Liver (tissue), 8 donors: ENCODE measurements at regions not wholly inside any gene's neighbourhood (a gene's known extent, or its start where the extent isn't known, plus 50 kb on each side); places are given as distances from the start of the nearest gene placed in this dataset.

Experiments used
- DNase-seq: peaks from one replicate; pipeline ENCODE4 v3.0.0-alpha.2; 2017; ENCODE audit warnings: low spot score
- H3K27ac ChIP-seq, 2 donors: one replicate each; pipeline ENCODE4 v1.7.0; 2013; ENCODE audit warnings: inconsistent platforms in 2 of 2, low read length in 2 of 2, control low read depth in 1 of 2, low read depth in 1 of 2, mild to moderate bottlenecking in 1 of 2
- H3K27me3 ChIP-seq, 4 donors: one replicate each; pipeline versions ENCODE4 v1.6.1 to v1.7.0; 2013; ENCODE audit warnings: low read length in 3 of 4, inconsistent platforms in 1 of 4, mild to moderate bottlenecking in 1 of 4, moderate library complexity in 1 of 4; ENCODE audit not compliant: control insufficient read depth in 4 of 4, insufficient read depth in 4 of 4
- H3K36me3 ChIP-seq, 4 donors: one replicate each; pipeline versions ENCODE4 v1.6.1 to v1.7.0; 2013; ENCODE audit warnings: low read length in 3 of 4, mild to moderate bottlenecking in 3 of 4, low read depth in 1 of 4, moderate library complexity in 1 of 4; ENCODE audit not compliant: control insufficient read depth in 4 of 4, insufficient read depth in 3 of 4
- H3K4me1 ChIP-seq, 4 donors: one replicate each; pipeline versions ENCODE4 v1.6.1 to v1.7.0; 2013; ENCODE audit warnings: low read length in 3 of 4, mild to moderate bottlenecking in 3 of 4, moderate library complexity in 1 of 4; ENCODE audit not compliant: control insufficient read depth in 4 of 4, insufficient read depth in 4 of 4
- H3K4me3 ChIP-seq, 3 donors: one replicate each; pipeline versions ENCODE4 v1.6.1 to v1.7.0; 2013; ENCODE audit warnings: low read length in 3 of 3, control low read depth in 1 of 3, low read depth in 1 of 3, mild to moderate bottlenecking in 1 of 3
- H3K9ac ChIP-seq, 2 donors: one replicate each; pipeline ENCODE4 v1.7.0; 2013; ENCODE audit warnings: low read length in 2 of 2, mild to moderate bottlenecking in 2 of 2, moderate library complexity in 2 of 2, control low read depth in 1 of 2, low read depth in 1 of 2
- H3K9me3 ChIP-seq, 4 donors: one replicate each; pipeline versions ENCODE4 v1.6.1 to v1.7.0; 2013; ENCODE audit warnings: low read length in 3 of 4; ENCODE audit not compliant: control insufficient read depth in 4 of 4
- ATF3 ChIP-seq: IDR thresholded peaks from 2 replicates; pipeline ENCODE4 v1.6.1; 2016; ENCODE audit warnings: antibody characterized with exemption
- EGR1 ChIP-seq, 2 donors: IDR thresholded peaks; 2 replicates each; pipeline ENCODE4 v1.6.1; 2016 to 2018; ENCODE audit warnings: antibody characterized with exemption in 2 of 2, low read depth in 2 of 2
- FOXA1 ChIP-seq: IDR thresholded peaks from 2 replicates; pipeline ENCODE4 v1.6.1; 2016; ENCODE audit warnings: antibody characterized with exemption
- FOXA2 ChIP-seq: IDR thresholded peaks from 2 replicates; pipeline ENCODE4 v1.6.1; 2016; ENCODE audit warnings: antibody characterized with exemption
- GABPA ChIP-seq, 2 donors: IDR thresholded peaks in 1 of 2; conservative IDR thresholded peaks in 1 of 2; 2 replicates each; pipeline ENCODE4 v1.6.1; 2016; ENCODE audit warnings: antibody characterized with exemption in 2 of 2, mild to moderate bottlenecking in 1 of 2, moderate library complexity in 1 of 2
- HNF4A ChIP-seq, 2 donors: conservative IDR thresholded peaks; 2 replicates each; pipeline ENCODE4 v1.6.1; 2016; ENCODE audit warnings: antibody characterized with exemption in 2 of 2, mild to moderate bottlenecking in 2 of 2
- HNF4G ChIP-seq: IDR thresholded peaks from 2 replicates; pipeline ENCODE4 v1.6.1; 2016; ENCODE audit warnings: antibody characterized with exemption
- JUND ChIP-seq, 2 donors: IDR thresholded peaks; 2 replicates each; pipeline ENCODE4 v1.6.1; 2016; ENCODE audit warnings: antibody characterized with exemption in 2 of 2
- MAX ChIP-seq: IDR thresholded peaks from 2 replicates; pipeline ENCODE4 v1.6.1; 2016; ENCODE audit warnings: antibody characterized with exemption
- NR2F2 ChIP-seq: IDR thresholded peaks from 2 replicates; pipeline ENCODE4 v1.6.1; 2016; ENCODE audit warnings: antibody characterized with exemption
- RAD21 ChIP-seq, 2 donors: IDR thresholded peaks; 2 replicates each; pipeline ENCODE4 v1.6.1; 2016; ENCODE audit warnings: antibody characterized with exemption in 2 of 2, mild to moderate bottlenecking in 2 of 2
- RXRA ChIP-seq, 2 donors: IDR thresholded peaks; 2 replicates each; pipeline ENCODE4 v1.6.1; 2017 to 2018; ENCODE audit warnings: antibody characterized with exemption in 2 of 2, mild to moderate bottlenecking in 1 of 2
- SP1 ChIP-seq: IDR thresholded peaks from 2 replicates; pipeline ENCODE4 v1.6.1; 2018; ENCODE audit warnings: antibody characterized with exemption, mild to moderate bottlenecking
- TAF1 ChIP-seq: conservative IDR thresholded peaks from 2 replicates; pipeline ENCODE4 v1.6.1; 2016; ENCODE audit warnings: antibody characterized with exemption, mild to moderate bottlenecking
- YY1 ChIP-seq: IDR thresholded peaks from 2 replicates; pipeline ENCODE4 v1.6.1; 2016; ENCODE audit warnings: antibody characterized with exemption, mild to moderate bottlenecking
- ZBTB33 ChIP-seq: IDR thresholded peaks from 2 replicates; pipeline ENCODE4 v1.6.1; 2016; ENCODE audit warnings: antibody characterized with exemption
- WGBS: extraction: QIAGEN DNeasy Blood & Tissue Kit; methylation state at CpG from one replicate; pipeline ENCODE4 v1.1.7; 2013; 5-methylcytosine and 5-hydroxymethylcytosine counted together
- TF ChIP-seq, protein P1 (sequence below): fragments of 150-350 bp; IDR thresholded peaks from 2 replicates; pipeline ENCODE4 v1.5.1; 2017; ENCODE audit warnings: improper control_type of control experiment, low read depth, low read length; ENCODE audit not compliant: missing input control
- TF ChIP-seq, protein P2 (sequence below): IDR thresholded peaks from 2 replicates; pipeline ENCODE4 v1.6.1; 2016; ENCODE audit warnings: antibody characterized with exemption, mild to moderate bottlenecking
- donor health status: healthy.
- donor health status: healthy.
- donor health status: healthy.
- donor health status: healthy.
- donor health status: healthy.

DNA sequence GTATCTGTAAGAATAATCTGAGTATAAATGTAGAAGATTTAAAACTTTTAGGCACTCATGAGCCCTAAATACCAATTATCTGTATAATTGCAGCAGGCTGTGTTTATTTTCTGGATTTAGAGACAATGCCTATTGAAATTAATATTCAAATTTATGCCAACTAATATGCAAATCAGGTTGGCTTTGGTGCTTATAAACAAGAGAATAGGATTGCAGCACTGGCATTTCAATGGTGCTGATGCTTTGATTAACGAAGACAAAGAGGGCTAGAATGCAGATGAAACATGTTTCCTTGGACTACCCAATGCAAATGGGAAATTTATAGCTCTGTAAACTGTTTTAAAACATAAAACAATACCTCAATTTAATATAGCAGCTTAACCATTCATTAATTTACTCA, 70.7 kb upstream of the GATB start:
- TF ChIP-seq ATF3 = no peak
- TF ChIP-seq, protein P1, sequence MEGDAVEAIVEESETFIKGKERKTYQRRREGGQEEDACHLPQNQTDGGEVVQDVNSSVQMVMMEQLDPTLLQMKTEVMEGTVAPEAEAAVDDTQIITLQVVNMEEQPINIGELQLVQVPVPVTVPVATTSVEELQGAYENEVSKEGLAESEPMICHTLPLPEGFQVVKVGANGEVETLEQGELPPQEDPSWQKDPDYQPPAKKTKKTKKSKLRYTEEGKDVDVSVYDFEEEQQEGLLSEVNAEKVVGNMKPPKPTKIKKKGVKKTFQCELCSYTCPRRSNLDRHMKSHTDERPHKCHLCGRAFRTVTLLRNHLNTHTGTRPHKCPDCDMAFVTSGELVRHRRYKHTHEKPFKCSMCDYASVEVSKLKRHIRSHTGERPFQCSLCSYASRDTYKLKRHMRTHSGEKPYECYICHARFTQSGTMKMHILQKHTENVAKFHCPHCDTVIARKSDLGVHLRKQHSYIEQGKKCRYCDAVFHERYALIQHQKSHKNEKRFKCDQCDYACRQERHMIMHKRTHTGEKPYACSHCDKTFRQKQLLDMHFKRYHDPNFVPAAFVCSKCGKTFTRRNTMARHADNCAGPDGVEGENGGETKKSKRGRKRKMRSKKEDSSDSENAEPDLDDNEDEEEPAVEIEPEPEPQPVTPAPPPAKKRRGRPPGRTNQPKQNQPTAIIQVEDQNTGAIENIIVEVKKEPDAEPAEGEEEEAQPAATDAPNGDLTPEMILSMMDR = no peak
- TF ChIP-seq, protein P2, sequence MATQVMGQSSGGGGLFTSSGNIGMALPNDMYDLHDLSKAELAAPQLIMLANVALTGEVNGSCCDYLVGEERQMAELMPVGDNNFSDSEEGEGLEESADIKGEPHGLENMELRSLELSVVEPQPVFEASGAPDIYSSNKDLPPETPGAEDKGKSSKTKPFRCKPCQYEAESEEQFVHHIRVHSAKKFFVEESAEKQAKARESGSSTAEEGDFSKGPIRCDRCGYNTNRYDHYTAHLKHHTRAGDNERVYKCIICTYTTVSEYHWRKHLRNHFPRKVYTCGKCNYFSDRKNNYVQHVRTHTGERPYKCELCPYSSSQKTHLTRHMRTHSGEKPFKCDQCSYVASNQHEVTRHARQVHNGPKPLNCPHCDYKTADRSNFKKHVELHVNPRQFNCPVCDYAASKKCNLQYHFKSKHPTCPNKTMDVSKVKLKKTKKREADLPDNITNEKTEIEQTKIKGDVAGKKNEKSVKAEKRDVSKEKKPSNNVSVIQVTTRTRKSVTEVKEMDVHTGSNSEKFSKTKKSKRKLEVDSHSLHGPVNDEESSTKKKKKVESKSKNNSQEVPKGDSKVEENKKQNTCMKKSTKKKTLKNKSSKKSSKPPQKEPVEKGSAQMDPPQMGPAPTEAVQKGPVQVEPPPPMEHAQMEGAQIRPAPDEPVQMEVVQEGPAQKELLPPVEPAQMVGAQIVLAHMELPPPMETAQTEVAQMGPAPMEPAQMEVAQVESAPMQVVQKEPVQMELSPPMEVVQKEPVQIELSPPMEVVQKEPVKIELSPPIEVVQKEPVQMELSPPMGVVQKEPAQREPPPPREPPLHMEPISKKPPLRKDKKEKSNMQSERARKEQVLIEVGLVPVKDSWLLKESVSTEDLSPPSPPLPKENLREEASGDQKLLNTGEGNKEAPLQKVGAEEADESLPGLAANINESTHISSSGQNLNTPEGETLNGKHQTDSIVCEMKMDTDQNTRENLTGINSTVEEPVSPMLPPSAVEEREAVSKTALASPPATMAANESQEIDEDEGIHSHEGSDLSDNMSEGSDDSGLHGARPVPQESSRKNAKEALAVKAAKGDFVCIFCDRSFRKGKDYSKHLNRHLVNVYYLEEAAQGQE = no peak
- TF ChIP-seq RXRA (IDR thresholded peaks at IDR 0.05) = no peak
- TF ChIP-seq NR2F2 = no peak
- no peak for TF ChIP-seq ZBTB33
- TF ChIP-seq HNF4A (conservative IDR thresholded peaks at IDR 0.05) = no peak
- no peak for TF ChIP-seq HNF4G
- no peak for TF ChIP-seq TAF1
- TF ChIP-seq YY1 = no peak
- TF ChIP-seq GABPA (IDR thresholded peaks at IDR 0.05 in 1 of 2, conservative IDR thresholded peaks at IDR 0.05 in 1 of 2) = no peak
- no peak for TF ChIP-seq MAX
- TF ChIP-seq FOXA2 = no peak
- no peak for TF ChIP-seq RAD21 (IDR thresholded peaks at IDR 0.05)
- TF ChIP-seq FOXA1 = no peak
- TF ChIP-seq SP1 = no peak
- TF ChIP-seq JUND (IDR thresholded peaks at IDR 0.05) = no peak
- TF ChIP-seq EGR1 (IDR thresholded peaks at IDR 0.05; ENCODE audit: low read depth in 2 of 2) = no peak
- Histone ChIP-seq H3K4me1 (no peaks in the 10 kb centered on the region), H3K9ac (no peak overlapping the region), H3K27me3 (no peaks in the 10 kb centered on the region), H3K4me3 (no peak overlapping the region), H3K27ac (no peak overlapping the region), H3K9me3 (peaks cover 0 to 3% (median 0%) of the 10 kb centered on the region in 4 donors), H3K36me3 (no peaks in the 10 kb centered on the region)
- WGBS = 57% methylated on average over 1 of the region's 1 CpG
- DNase-seq = no peak
